HL-60 (cell line): ENCODE measurements at regions not wholly inside any gene's neighbourhood (a gene's known extent, or its start where the extent isn't known, plus 50 kb on each side); places are given as distances from the start of the nearest gene placed in this dataset.

Source experiments
- DNase-seq, 2 experiments: peaks; one replicate each; pipeline ENCODE4 v3.0.0-alpha.2; 2010 to 2020; ENCODE audit warnings: low read depth in 1 of 2, low spot score in 1 of 2
- H3K27ac ChIP-seq: fragments of 250-450 bp; sonication (Bioruptor Pico); replicated peaks from 2 replicates; pipeline ENCODE4 v1.5.1; 2020; ENCODE audit warnings: mild to moderate bottlenecking, moderate library complexity
- H3K27me3 ChIP-seq: fragments of 250-450 bp; sonication (Bioruptor Pico); 2 replicates; pipeline ENCODE4 v1.5.1; 2021; ENCODE audit warnings: mild to moderate bottlenecking, moderate library complexity; ENCODE audit not compliant: insufficient read depth, poor library complexity, severe bottlenecking
- H3K4me3 ChIP-seq: replicated peaks from 2 replicates; pipeline ENCODE4 v1.5.1; 2011; ENCODE audit warnings: mild to moderate bottlenecking, control low read depth, low read length; ENCODE audit not compliant: insufficient read depth
- CTCF ChIP-seq: IDR thresholded peaks from one replicate; pipeline ENCODE4 v1.5.1; 2011; ENCODE audit warnings: low read length, control low read depth, inconsistent platforms; ENCODE audit not compliant: insufficient read depth
- GABPA ChIP-seq: IDR thresholded peaks from 2 replicates; pipeline ENCODE4 v1.6.1; 2012; ENCODE audit warnings: low read depth
- POLR2AphosphoS5 ChIP-seq: IDR thresholded peaks from 2 replicates; pipeline ENCODE4 v1.6.1; 2012; ENCODE audit warnings: low read depth
- REST ChIP-seq: IDR thresholded peaks from 2 replicates; pipeline ENCODE4 v1.6.1; 2012; ENCODE audit warnings: low read depth; ENCODE audit not compliant: insufficient replicate concordance
- SPI1 ChIP-seq: IDR thresholded peaks from 2 replicates; pipeline ENCODE4 v1.6.1; 2012; ENCODE audit warnings: low read depth, mild to moderate bottlenecking, borderline replicate concordance

DNA sequence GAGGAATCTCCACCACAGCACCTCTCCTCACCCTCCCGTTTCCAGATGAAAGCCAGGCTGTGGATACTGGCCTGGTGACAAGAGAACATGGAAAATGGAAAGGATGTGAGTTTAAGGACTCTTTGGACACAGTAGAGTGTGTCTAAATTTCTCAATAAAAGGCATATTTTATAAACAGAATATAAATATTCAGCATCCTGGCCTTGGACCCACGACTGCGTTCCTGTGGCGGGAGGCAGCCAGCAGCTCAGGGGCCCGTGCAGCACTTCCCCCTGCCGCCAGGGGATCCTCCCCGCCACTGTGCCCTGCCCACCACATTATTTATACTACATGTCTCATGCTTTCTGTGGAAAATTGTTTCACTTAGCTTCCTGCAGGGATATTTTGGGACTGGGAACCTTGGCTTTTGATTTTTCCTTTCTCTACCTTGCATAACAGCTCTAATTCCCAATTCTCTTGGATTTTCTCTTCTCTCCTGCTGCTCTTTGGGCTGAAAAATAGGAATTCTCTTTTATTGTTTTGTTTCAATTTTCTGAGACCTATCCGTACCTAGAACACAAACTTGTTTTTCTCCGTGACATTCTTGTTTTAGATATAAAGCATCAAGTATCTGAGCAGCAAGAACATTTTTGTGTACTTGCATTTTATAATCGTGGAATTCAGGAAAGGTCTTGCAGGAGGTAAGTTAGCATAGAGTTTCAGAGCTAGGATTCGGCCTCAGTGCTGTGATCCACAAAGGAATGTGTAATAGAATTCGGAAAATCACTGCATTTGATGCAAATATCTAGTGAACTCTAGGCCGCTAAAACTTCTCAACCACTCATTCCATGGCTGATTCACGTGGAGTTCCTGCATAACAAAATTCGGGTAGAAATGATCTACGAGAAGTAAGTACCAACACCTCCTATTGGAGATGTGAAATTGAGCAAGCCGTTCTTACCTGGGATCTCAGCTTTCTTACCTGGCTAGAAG is 107.7 kb upstream of the SPATA13 start:
- no peak for DNase-seq
- Histone ChIP-seq H3K27ac (no peak overlapping the region), H3K27me3 (peaks cover 3% of the 10 kb centered on the region), H3K4me3 (no peak overlapping the region)
- TF ChIP-seq REST (no peak), CTCF (no peak), POLR2AphosphoS5 (no peak), GABPA (no peak), SPI1 (no peak)

GRCh38 chr13:24053519-24054251 is 106.8 kb upstream of the SPATA13 start:
- DNase-seq, result peak in 1 of 2 experiments; percentile 60
- Histone ChIP-seq H3K27me3 (peaks cover 3% of the 10 kb centered on the region), H3K4me3 (no peak overlapping the region), H3K27ac (no peak overlapping the region)
- TF ChIP-seq SPI1 (peak; percentile 5; the same call in 1 of the 2 replicates), REST (no peak), CTCF (peak; percentile 50)

GRCh38 chr13:24056616-24057137 is 103.8 kb upstream of the SPATA13 start:
- H3K27me3 ChIP-seq, result no peaks in the 10 kb centered on the region
- TF ChIP-seq SPI1 (no peak), REST (no peak), CTCF (no peak), GABPA (no peak), POLR2AphosphoS5 (no peak)
- H3K27ac ChIP-seq, result no peak overlapping the region
- DNase-seq, result no peak
- no peak overlapping the region for H3K4me3 ChIP-seq
